Heart left ventricle (tissue), 13 donors: ENCODE measurements at regions not wholly inside any gene's neighbourhood (a gene's known extent, or its start where the extent isn't known, plus 50 kb on each side); places are given as distances from the start of the nearest gene placed in this dataset.

Experiments
- POLR2A ChIP-seq, 2 donors: fragments of 450-650 bp; IDR thresholded peaks; one replicate each; pipeline ENCODE4 v1.6.1; 2017; ENCODE audit warnings: antibody characterized with exemption in 2 of 2, mild to moderate bottlenecking in 2 of 2, moderate library complexity in 2 of 2
- TF ChIP-seq, protein P1 (sequence below), 12 donors: fragments of 200-600 bp; sonication (generic) in 4 of 12; IDR thresholded peaks; one replicate each; pipeline versions ENCODE4 v1.5.0 to v1.8.0; 2018 to 2022; ENCODE audit warnings: antibody characterized with exemption in 12 of 12, mild to moderate bottlenecking in 5 of 12
- donor health status: ischemic (EF 13 %, LVEDD 7.1; RV severe dilation, severe dysfunction).
- donor health status: DM: no; HTN: yes; CAD: no.
- donor health status: DM: no; HTN: no; CAD: no.
- donor health status: ischemic (EF 25% LVEDD 6.9; RV normal size, moderate dysfunction).
- donor health status: ischemic (EF 25% LVEDD 5.7; RV mildly dilated, moderate dysfunction).
- donor health status: ischemic (EF 35%, LVEDD 5.7; RV mildly dilated, moderate dysfunction).
- donor health status: nonischemic (EF 11% LVEDD 7.7; RV severe dilation, severe dysfunction).
- donor health status: DM: yes; HTN: yes; CAD: no.
- donor health status: PGD.
- donor health status: ischemic (EF 29% LVEDD 5.4; RV normal size, mild dysfunction).
- donor health status: nonischemic (EF 23%, LVEDD 6.1; RV moderate dilation, normal function).

DNA sequence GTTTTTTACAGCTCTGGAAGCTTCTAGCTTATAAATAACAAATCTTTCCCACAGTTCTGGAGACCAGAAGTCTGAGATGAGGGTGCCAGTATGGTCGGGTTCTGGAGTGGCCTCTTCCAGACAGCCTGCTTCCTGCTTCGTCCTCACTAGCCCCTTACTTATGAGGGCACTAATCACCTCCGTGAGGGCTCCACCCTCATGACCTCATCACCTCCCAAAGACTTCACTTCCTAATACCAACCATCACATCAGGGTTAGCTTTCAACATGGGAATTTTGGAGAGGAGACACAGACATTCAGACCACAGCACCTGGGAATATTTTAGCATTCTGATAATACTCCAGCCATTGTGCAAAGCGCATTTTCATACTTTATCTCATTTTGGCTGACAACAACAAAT lies 223.7 kb upstream of the IRF2BP2 start:
- TF ChIP-seq, protein P1, sequence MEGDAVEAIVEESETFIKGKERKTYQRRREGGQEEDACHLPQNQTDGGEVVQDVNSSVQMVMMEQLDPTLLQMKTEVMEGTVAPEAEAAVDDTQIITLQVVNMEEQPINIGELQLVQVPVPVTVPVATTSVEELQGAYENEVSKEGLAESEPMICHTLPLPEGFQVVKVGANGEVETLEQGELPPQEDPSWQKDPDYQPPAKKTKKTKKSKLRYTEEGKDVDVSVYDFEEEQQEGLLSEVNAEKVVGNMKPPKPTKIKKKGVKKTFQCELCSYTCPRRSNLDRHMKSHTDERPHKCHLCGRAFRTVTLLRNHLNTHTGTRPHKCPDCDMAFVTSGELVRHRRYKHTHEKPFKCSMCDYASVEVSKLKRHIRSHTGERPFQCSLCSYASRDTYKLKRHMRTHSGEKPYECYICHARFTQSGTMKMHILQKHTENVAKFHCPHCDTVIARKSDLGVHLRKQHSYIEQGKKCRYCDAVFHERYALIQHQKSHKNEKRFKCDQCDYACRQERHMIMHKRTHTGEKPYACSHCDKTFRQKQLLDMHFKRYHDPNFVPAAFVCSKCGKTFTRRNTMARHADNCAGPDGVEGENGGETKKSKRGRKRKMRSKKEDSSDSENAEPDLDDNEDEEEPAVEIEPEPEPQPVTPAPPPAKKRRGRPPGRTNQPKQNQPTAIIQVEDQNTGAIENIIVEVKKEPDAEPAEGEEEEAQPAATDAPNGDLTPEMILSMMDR (IDR thresholded peaks at IDR 0.05) = no peak
- no peak for TF ChIP-seq POLR2A (IDR thresholded peaks at IDR 0.05)
